PFSK-1 (cell line): ENCODE measurements at regions not wholly inside any gene's neighbourhood (a gene's known extent, or its start where the extent isn't known, plus 50 kb on each side); places are given as distances from the start of the nearest gene placed in this dataset.

Source experiments
- FOXP2 ChIP-seq: optimal IDR thresholded peaks from 2 replicates; pipeline ENCODE3; 2011; ENCODE audit warnings: borderline replicate concordance, control low read depth, inconsistent platforms; ENCODE audit not compliant: insufficient read depth; ENCODE audit errors: extremely low read length, extremely low read depth
- POLR2AphosphoS5 ChIP-seq: IDR thresholded peaks from 2 replicates; pipeline ENCODE4 v1.6.1; 2012; ENCODE audit warnings: low read depth, mild to moderate bottlenecking, control low read depth, low read length, moderate library complexity
- SIN3A ChIP-seq: IDR thresholded peaks from 2 replicates; pipeline ENCODE4 v1.6.1; 2012; ENCODE audit warnings: mild to moderate bottlenecking, low read length, moderate library complexity, borderline replicate concordance; ENCODE audit not compliant: insufficient read depth
- TAF1 ChIP-seq: IDR thresholded peaks from 2 replicates; pipeline ENCODE4 v1.6.1; 2012; ENCODE audit warnings: low read length, control low read depth, borderline replicate concordance; ENCODE audit not compliant: insufficient read depth
- TF ChIP-seq, protein P1 (sequence below), 2 experiments: IDR thresholded peaks; 2 replicates each; pipeline versions ENCODE4 v1.6.1 to v1.8.0; 2011 to 2012; ENCODE audit warnings: low read depth in 2 of 2, low read length in 2 of 2, control low read depth in 1 of 2, inconsistent platforms in 1 of 2, mild to moderate bottlenecking in 1 of 2, moderate library complexity in 1 of 2; ENCODE audit not compliant: insufficient read depth in 1 of 2

- TF ChIP-seq TAF1 (no peak), SIN3A (no peak), POLR2AphosphoS5 (no peak), FOXP2 (no peak)
- TF ChIP-seq, protein P1, sequence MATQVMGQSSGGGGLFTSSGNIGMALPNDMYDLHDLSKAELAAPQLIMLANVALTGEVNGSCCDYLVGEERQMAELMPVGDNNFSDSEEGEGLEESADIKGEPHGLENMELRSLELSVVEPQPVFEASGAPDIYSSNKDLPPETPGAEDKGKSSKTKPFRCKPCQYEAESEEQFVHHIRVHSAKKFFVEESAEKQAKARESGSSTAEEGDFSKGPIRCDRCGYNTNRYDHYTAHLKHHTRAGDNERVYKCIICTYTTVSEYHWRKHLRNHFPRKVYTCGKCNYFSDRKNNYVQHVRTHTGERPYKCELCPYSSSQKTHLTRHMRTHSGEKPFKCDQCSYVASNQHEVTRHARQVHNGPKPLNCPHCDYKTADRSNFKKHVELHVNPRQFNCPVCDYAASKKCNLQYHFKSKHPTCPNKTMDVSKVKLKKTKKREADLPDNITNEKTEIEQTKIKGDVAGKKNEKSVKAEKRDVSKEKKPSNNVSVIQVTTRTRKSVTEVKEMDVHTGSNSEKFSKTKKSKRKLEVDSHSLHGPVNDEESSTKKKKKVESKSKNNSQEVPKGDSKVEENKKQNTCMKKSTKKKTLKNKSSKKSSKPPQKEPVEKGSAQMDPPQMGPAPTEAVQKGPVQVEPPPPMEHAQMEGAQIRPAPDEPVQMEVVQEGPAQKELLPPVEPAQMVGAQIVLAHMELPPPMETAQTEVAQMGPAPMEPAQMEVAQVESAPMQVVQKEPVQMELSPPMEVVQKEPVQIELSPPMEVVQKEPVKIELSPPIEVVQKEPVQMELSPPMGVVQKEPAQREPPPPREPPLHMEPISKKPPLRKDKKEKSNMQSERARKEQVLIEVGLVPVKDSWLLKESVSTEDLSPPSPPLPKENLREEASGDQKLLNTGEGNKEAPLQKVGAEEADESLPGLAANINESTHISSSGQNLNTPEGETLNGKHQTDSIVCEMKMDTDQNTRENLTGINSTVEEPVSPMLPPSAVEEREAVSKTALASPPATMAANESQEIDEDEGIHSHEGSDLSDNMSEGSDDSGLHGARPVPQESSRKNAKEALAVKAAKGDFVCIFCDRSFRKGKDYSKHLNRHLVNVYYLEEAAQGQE (IDR thresholded peaks at IDR 0.05; ENCODE audit: insufficient read depth in 1 of 2, low read depth in 2 of 2, low read length in 2 of 2), result no peak
Measured at GRCh38 chrY:19066447-19067190, 293.1 kb upstream of the HSFY2 start.

DNA sequence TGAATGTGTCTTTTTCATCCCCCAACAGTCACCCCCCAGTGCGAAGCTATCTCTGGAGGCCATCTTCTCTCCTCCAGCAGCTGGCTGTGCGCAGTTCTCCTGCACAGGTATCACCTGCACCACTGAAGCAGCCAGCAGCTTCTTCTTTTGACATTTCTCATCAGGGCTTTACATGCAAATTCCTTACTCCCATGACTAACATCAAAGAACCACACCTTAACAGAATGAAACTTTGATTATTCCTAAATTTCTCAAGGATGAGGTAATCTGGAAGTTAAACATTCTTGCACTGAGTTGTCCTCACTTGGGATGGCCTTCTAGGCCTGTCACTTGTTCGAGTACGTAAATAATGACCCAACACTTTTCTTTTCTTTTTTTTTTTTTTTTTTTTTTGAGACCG lies 291.6 kb upstream of the HSFY2 start:
- no peak for TF ChIP-seq POLR2AphosphoS5
- no peak for TF ChIP-seq FOXP2
- no peak for TF ChIP-seq SIN3A

- no peak for TF ChIP-seq POLR2AphosphoS5
- TF ChIP-seq FOXP2, result no peak
- TF ChIP-seq SIN3A, result no peak
- TF ChIP-seq, protein P1 (IDR thresholded peaks at IDR 0.05; ENCODE audit: insufficient read depth in 1 of 2, low read depth in 2 of 2, low read length in 2 of 2), result no peak
- no peak for TF ChIP-seq TAF1
Measured at GRCh38 chrY:19059733-19060132, 286.2 kb upstream of the HSFY2 start.

DNA sequence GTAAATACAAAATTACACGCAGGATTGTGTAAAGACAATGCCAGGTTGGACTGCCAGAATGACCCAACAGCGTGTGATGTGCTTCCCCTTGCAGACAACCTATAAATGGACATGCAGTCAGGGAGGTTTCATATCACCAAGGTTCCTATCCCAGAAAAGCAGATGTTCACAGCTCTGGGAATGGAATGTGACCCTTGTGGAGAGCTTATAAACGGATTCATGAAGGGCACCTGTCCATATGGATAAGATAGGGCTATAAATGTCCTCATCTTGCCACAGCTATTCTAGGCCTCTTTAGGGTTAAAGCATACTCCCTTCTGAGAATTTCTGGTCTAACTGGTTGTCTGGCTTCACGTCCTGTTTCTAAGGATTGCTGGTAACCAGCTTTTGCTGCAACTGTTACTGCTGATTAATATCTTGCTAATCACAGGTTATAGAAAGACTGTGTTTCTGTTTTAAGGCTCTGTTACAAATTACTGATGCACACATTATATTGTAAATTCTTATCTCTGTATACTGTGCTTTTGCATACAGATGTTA lies 285.4 kb upstream of the HSFY2 start:
- no peak for TF ChIP-seq POLR2AphosphoS5
- no peak for TF ChIP-seq TAF1
- no peak for TF ChIP-seq SIN3A
- TF ChIP-seq, protein P1 (IDR thresholded peaks at IDR 0.05; ENCODE audit: insufficient read depth in 1 of 2, low read depth in 2 of 2, low read length in 2 of 2), result no peak
- TF ChIP-seq FOXP2, result no peak

DNA sequence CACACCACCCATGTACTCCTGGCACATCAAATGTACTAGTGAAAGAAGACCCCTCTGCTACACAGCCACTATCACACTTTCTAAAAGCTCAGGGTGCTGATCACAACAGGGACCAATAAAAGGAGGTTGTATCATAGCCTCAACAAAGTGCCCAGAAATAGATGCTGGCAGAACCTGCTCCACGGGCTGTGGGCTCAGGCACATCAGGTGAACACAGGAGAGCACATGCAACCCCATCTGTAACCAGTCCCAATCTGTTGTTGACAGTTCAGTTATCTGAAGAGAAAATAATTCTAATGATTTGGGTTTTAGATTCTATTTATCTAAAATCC lies 282.6 kb upstream of the HSFY2 start:
- TF ChIP-seq SIN3A (no peak), POLR2AphosphoS5 (no peak), TAF1 (no peak), FOXP2 (no peak)
- TF ChIP-seq, protein P1 (IDR thresholded peaks at IDR 0.05; ENCODE audit: insufficient read depth in 1 of 2, low read depth in 2 of 2, low read length in 2 of 2), result no peak
